ENCODE measurements at regions not wholly inside any gene's neighbourhood (a gene's known extent, or its start where the extent isn't known, plus 50 kb on each side); places are given as distances from the start of the nearest gene placed in this dataset.

- no peak for TF ChIP-seq CTCF (IDR thresholded peaks at IDR 0.05)
- TF ChIP-seq ZFX (IDR thresholded peaks at IDR 0.05; ENCODE audit: borderline replicate concordance) = no peak
Observed at GRCh38 chr16:86763819-86764218, 185.5 kb downstream of the FOXL1 start.

Data from 22Rv1 (cell line).